GM13976 (cell line): ENCODE measurements at regions not wholly inside any gene's neighbourhood (a gene's known extent, or its start where the extent isn't known, plus 50 kb on each side); places are given as distances from the start of the nearest gene placed in this dataset.

Experiments used
- DNase-seq: peaks from one replicate; pipeline ENCODE4 v3.0.0; 2012; ENCODE audit warnings: low spot score
- CTCF ChIP-seq: IDR thresholded peaks from 2 replicates; pipeline ENCODE4 v1.5.1; 2012; ENCODE audit warnings: borderline replicate concordance, mild to moderate bottlenecking; ENCODE audit not compliant: insufficient read depth; ENCODE audit errors: extremely low read depth, missing control alignments, control extremely low read depth
- in situ Hi-C: fragments of 300-500 bp; cut with MboI; formaldehyde crosslinking; loops from one replicate; pipeline ENCODE4 v1.12.0; 2022; ENCODE audit warnings: low sequenced_read_pairs, mixed read lengths, inconsistent platforms; ENCODE audit not compliant: unreplicated experiment

- no peak for DNase-seq
- in situ Hi-C loops, result no loop called here
- TF ChIP-seq CTCF, result no peak
These were observed 304.6 kb downstream of the PTPRU start for GRCh38 chr1:29540801-29541357.

DNA sequence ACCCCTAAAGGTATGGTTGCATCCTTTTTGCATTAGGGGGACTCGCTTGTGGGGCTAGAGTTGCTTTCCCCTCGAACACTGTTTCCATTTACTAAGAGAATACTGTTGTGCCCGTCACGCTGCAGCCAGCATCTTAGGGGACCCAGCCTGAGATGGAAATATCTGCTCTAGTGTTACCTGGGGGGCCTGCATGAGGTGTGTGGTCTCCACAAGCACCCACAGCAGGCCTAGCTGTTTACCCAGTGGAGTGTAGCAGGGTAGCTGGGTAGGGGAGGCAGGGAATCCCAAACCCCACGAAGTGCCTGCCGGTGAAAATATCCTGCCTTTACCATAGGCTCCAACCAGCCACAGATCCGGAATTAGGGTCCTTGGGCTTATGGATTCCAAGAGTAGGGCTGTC, 303.6 kb downstream of the PTPRU start:
- in situ Hi-C loops, result no loop called here
- no peak for DNase-seq
- TF ChIP-seq CTCF, result no peak

- no peak for DNase-seq
- TF ChIP-seq CTCF, result no peak
- in situ Hi-C loops, result no loop called here
These were observed 302.3 kb downstream of the PTPRU start for GRCh38 chr1:29538586-29538985.

DNA sequence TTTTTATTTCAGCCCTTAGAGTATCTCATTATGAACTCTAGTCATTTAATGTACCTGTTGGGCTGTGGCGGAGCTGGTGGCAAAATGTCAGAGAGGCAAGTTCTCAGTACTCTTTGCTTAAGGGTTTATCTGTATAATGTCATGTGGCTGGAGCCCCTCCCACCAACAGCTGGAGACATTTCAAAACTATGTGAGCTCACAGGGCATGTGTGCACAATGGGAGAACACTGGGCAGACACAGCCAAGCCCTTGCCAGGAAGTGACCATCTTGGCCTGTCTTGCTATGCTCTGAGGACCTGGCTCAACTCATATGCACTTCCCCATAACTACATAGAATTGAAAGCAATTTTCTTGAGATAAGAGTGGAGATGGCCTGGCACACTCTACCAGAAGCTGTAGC, 296.4 kb downstream of the PTPRU start:
- no peak for DNase-seq
- in situ Hi-C loops, result no loop called here
- TF ChIP-seq CTCF, result no peak

DNA sequence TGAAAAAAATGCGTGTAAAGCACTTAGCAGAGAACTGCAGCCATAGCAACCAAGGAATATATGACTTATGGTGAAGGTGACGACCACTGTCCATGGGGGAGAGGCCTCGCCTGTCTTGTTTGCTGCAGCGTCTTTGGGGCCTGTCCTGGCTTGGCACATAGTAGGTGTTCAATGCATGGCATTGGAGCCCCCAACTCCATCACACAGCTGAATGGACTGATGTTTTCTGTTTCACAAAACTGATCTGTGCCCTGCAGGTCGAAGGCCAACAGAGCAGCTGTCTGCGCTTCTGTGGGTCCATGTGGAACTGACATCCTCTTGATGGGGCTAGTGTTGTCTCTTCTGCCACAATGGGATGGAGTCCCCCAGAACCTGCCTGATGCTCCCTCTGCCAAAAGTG, 296.0 kb downstream of the PTPRU start:
- no peak for TF ChIP-seq CTCF
- in situ Hi-C loops, result no loop called here
- DNase-seq, result no peak

GRCh38 chr1:29531596-29531995, 295.3 kb downstream of the PTPRU start:
- no peak for TF ChIP-seq CTCF
- in situ Hi-C loops, result no loop called here
- no peak for DNase-seq
